ENCODE measurements at regions not wholly inside any gene's neighbourhood (a gene's known extent, or its start where the extent isn't known, plus 50 kb on each side); places are given as distances from the start of the nearest gene placed in this dataset.

- intact Hi-C loops (cut with DNase I) = no loop called here
- Histone ChIP-seq H3K9me3 (no peaks in the 10 kb centered on the region), H3K27me3 (no peaks in the 10 kb centered on the region), H3K27ac (no peak overlapping the region), H3K4me3 (no peak overlapping the region), H3K36me3 (no peaks in the 10 kb centered on the region), H3K4me1 (no peaks in the 10 kb centered on the region)
- TF ChIP-seq POLR2AphosphoS5 (IDR thresholded peaks at IDR 0.05) (no peak), POLR2A (IDR thresholded peaks at IDR 0.05) (no peak), CTCF (IDR thresholded peaks at IDR 0.05) (no peak), EP300 (IDR thresholded peaks at IDR 0.05) (no peak)
- WGBS, 2 donors = 95 to 96% methylated on average over 2 of the region's 2 CpGs
- no peak for DNase-seq
These were observed 257.0 kb downstream of the HHIPL2 start for GRCh38 chr1:222290866-222291265.

- WGBS, 2 donors = 46 to 75% methylated on average over 5 of the region's 5 CpGs
- TF ChIP-seq POLR2AphosphoS5 (IDR thresholded peaks at IDR 0.05) (no peak), POLR2A (IDR thresholded peaks at IDR 0.05) (no peak), EP300 (IDR thresholded peaks at IDR 0.05) (no peak), CTCF (IDR thresholded peaks at IDR 0.05) (no peak)
- intact Hi-C loops (cut with DNase I) = no loop called here
- Histone ChIP-seq H3K9me3 (no peaks in the 10 kb centered on the region), H3K27ac (no peak overlapping the region), H3K4me1 (peaks cover 0 to 10% (median 4%) of the 10 kb centered on the region in 4 donors), H3K36me3 (no peaks in the 10 kb centered on the region), H3K27me3 (no peaks in the 10 kb centered on the region), H3K4me3 (no peak overlapping the region)
- DNase-seq = no peak
These were observed 259.9 kb downstream of the HHIPL2 start for GRCh38 chr1:222288053-222288452.

GRCh38 chr1:222286011-222286410 is 261.9 kb downstream of the HHIPL2 start:
- Histone ChIP-seq H3K9me3 (no peaks in the 10 kb centered on the region), H3K4me1 (peaks cover 0 to 14% (median 7%) of the 10 kb centered on the region in 4 donors), H3K27me3 (no peaks in the 10 kb centered on the region), H3K4me3 (no peak overlapping the region), H3K36me3 (no peaks in the 10 kb centered on the region), H3K27ac (no peak overlapping the region)
- intact Hi-C loops (cut with DNase I) = no loop called here
- no peak for DNase-seq
- 67 to 82% methylated on average over 3 of the region's 3 CpGs for WGBS, 2 donors
- no peak for TF ChIP-seq EP300 (IDR thresholded peaks at IDR 0.05)
- no peak for TF ChIP-seq POLR2A (IDR thresholded peaks at IDR 0.05)
- no peak for TF ChIP-seq POLR2AphosphoS5 (IDR thresholded peaks at IDR 0.05)
- TF ChIP-seq CTCF (IDR thresholded peaks at IDR 0.05) = no peak

GRCh38 chr1:222285526-222285925 is 262.4 kb downstream of the HHIPL2 start:
- Histone ChIP-seq H3K36me3 (no peaks in the 10 kb centered on the region), H3K27me3 (no peaks in the 10 kb centered on the region), H3K4me3 (no peak overlapping the region), H3K27ac (no peak overlapping the region), H3K4me1 (peaks cover 0 to 14% (median 7%) of the 10 kb centered on the region in 4 donors), H3K9me3 (no peaks in the 10 kb centered on the region)
- DNase-seq = no peak
- WGBS, 2 donors = 54 to 70% methylated on average over 1 of the region's 1 CpG
- TF ChIP-seq POLR2AphosphoS5 (IDR thresholded peaks at IDR 0.05) (no peak), EP300 (IDR thresholded peaks at IDR 0.05) (no peak), CTCF (IDR thresholded peaks at IDR 0.05) (no peak), POLR2A (IDR thresholded peaks at IDR 0.05) (no peak)
- intact Hi-C loops (cut with DNase I) = no loop called here

- DNase-seq = no peak
These were observed 263.4 kb downstream of the HHIPL2 start for GRCh38 chr1:222284466-222284865.

More at GRCh38 chr1:222284466-222284865, 263.4 kb downstream of the HHIPL2 start:
- Histone ChIP-seq H3K27ac (no peak overlapping the region), H3K9me3 (no peaks in the 10 kb centered on the region), H3K4me3 (no peak overlapping the region), H3K27me3 (no peaks in the 10 kb centered on the region), H3K4me1 (peaks cover 0 to 14% (median 7%) of the 10 kb centered on the region in 4 donors), H3K36me3 (no peaks in the 10 kb centered on the region)
- intact Hi-C loops (cut with DNase I) = no loop called here
- TF ChIP-seq POLR2A (IDR thresholded peaks at IDR 0.05) (no peak), CTCF (IDR thresholded peaks at IDR 0.05) (no peak), POLR2AphosphoS5 (IDR thresholded peaks at IDR 0.05) (no peak), EP300 (IDR thresholded peaks at IDR 0.05) (no peak)

Data from sigmoid colon (tissue), 6 donors.